CD4-positive, alpha-beta T cell (primary cell): ENCODE measurements at regions not wholly inside any gene's neighbourhood (a gene's known extent, or its start where the extent isn't known, plus 50 kb on each side); places are given as distances from the start of the nearest gene placed in this dataset.
A peak's percentile ranks its signal among the peaks of the same experiment; 100 is the strongest.

Experiments used
- ATAC-seq: fragments of 200-7000 bp; cut with Tn5 transposase; one replicate; pipeline ENCODE4 v1.10.0; 2022; ENCODE audit warnings: mild to moderate bottlenecking; ENCODE audit not compliant: poor library complexity
- CTCF ChIA-PET: fragments of 350-600 bp; sonication (Branson Sonifier 250); formaldehyde crosslinking; loops from one replicate; lab custom pipeline; 2021; ENCODE audit warnings: antibody characterized with exemption, inconsistent platforms; lab: Charles Lee
- POLR2A ChIA-PET: fragments of 350-600 bp; sonication (Branson Sonifier 250); formaldehyde crosslinking; loops from one replicate; lab custom pipeline; 2021; ENCODE audit warnings: antibody characterized with exemption, inconsistent platforms; lab: Charles Lee
- DNase-seq, 14 experiments: peaks; one replicate each; pipeline ENCODE4 v3.0.0-alpha.2; 2013 to 2020; ENCODE audit warnings: mixed read lengths in 2 of 14
- H3K27ac ChIP-seq, 2 donors: one replicate each; pipeline versions ENCODE4 v1.5.1 to v1.7.0; 2013; ENCODE audit warnings: low read length in 2 of 2, low read depth in 1 of 2, mild to moderate bottlenecking in 1 of 2
- H3K27me3 ChIP-seq, 2 experiments: 1 replicate in 1 of 2; 2 replicates in 1 of 2; pipeline versions ENCODE4 v1.6.1 to v1.7.0; 2013; ENCODE audit warnings: low read length in 2 of 2, control low read depth in 1 of 2, mild to moderate bottlenecking in 1 of 2, moderate library complexity in 1 of 2; ENCODE audit not compliant: insufficient read depth in 2 of 2, control insufficient read depth in 1 of 2
- H3K36me3 ChIP-seq: one replicate; pipeline ENCODE4 v1.6.1; 2013; ENCODE audit warnings: low read length, control low read depth; ENCODE audit not compliant: insufficient read depth
- H3K4me1 ChIP-seq: one replicate; pipeline ENCODE4 v1.6.1; 2013; ENCODE audit warnings: low read length, control low read depth; ENCODE audit not compliant: insufficient read depth
- H3K4me3 ChIP-seq: one replicate; pipeline ENCODE4 v1.5.1; 2013; ENCODE audit warnings: mild to moderate bottlenecking, low read length, moderate library complexity
- H3K9me3 ChIP-seq, 2 experiments: 1 replicate in 1 of 2; 2 replicates in 1 of 2; pipeline versions ENCODE4 v1.6.1 to v1.7.0; 2013; ENCODE audit warnings: low read length in 2 of 2, mild to moderate bottlenecking in 2 of 2, control low read depth in 1 of 2, moderate library complexity in 1 of 2; ENCODE audit not compliant: control insufficient read depth in 1 of 2, insufficient read depth in 1 of 2
- H3K27ac Mint-ChIP-seq: one replicate; pipeline ENCODE4 v1.8.0; 2020; ENCODE audit warnings: mixed read lengths
- H3K27me3 Mint-ChIP-seq: one replicate; pipeline ENCODE4 v1.8.0; 2021; ENCODE audit warnings: mixed read lengths
- H3K36me3 Mint-ChIP-seq: one replicate; pipeline ENCODE4 v1.8.0; 2021; ENCODE audit warnings: low read depth, mixed read lengths
- H3K4me1 Mint-ChIP-seq: one replicate; pipeline ENCODE4 v1.8.0; 2021; ENCODE audit warnings: low read depth, mixed read lengths
- H3K4me3 Mint-ChIP-seq: one replicate; pipeline ENCODE4 v1.8.0; 2020; ENCODE audit warnings: mild to moderate bottlenecking, mixed read lengths
- H3K9me3 Mint-ChIP-seq: one replicate; pipeline ENCODE4 v1.8.0; 2020; ENCODE audit warnings: mixed read lengths
- CTCF ChIP-seq: fragments of 200-600 bp; IDR thresholded peaks from one replicate; pipeline ENCODE4 v1.8.0; 2022; ENCODE audit warnings: antibody characterized with exemption, mild to moderate bottlenecking
- intact Hi-C, 2 experiments: fragments of 100-400 bp; cut with DNase I in 1 of 2; cut with micrococcal nuclease in 1 of 2; formaldehyde crosslinking; loops; one replicate each; pipeline versions ENCODE4 v1.15.1 to v1.9.0; 2023 to 2025; cut with DNase I, micrococcal nuclease

- no peaks in the 10 kb centered on the region for H3K9me3 Mint-ChIP-seq
- Histone ChIP-seq H3K27me3 (no peaks in the 10 kb centered on the region), H3K4me3 (no peak overlapping the region), H3K9me3 (no peaks in the 10 kb centered on the region), H3K4me1 (peaks cover 45% of the 10 kb centered on the region), H3K36me3 (no peaks in the 10 kb centered on the region), H3K27ac (no peak overlapping the region)
- TF ChIP-seq CTCF = no peak
- no peak overlapping the region for H3K4me3 Mint-ChIP-seq
- no peak for ATAC-seq
- peaks cover 56% of the 10 kb centered on the region for H3K4me1 Mint-ChIP-seq
- no peak for DNase-seq
- intact Hi-C loops = no loop called here
- H3K27ac Mint-ChIP-seq = peak overlapping the region; percentile 90
- ChIA-PET POLR2A (interaction anchor here (0.7 kb wide), 1 partner anchor 49 kb away, joined by 3 read pairs; no protein-coding TSS in a partner anchor), CTCF (no interaction called here)
- no peaks in the 10 kb centered on the region for H3K27me3 Mint-ChIP-seq
- H3K36me3 Mint-ChIP-seq = no peaks in the 10 kb centered on the region
Observed at GRCh38 chr10:4081685-4082111, 296.7 kb upstream of the KLF6 start.

GRCh38 chr10:4080225-4080805 is 295.3 kb upstream of the KLF6 start:
- peaks cover 58% of the 10 kb centered on the region for H3K4me1 ChIP-seq
- Mint-ChIP-seq H3K4me3 (peak overlapping the region; percentile 27), H3K36me3 (no peaks in the 10 kb centered on the region), H3K27ac (peak overlapping the region; percentile 90), H3K9me3 (no peaks in the 10 kb centered on the region), H3K4me1 (peaks cover 68% of the 10 kb centered on the region), H3K27me3 (no peaks in the 10 kb centered on the region)
- ChIA-PET POLR2A (interaction anchor here (0.8 to 1.7 kb wide), 3 partner anchors 61 to 302 kb away, joined by 3 to 8 read pairs (median 5); partner anchors contain the start of gene KLF6), CTCF (interaction anchor here (0.7 to 1.1 kb wide), 2 partner anchors 65 to 75 kb away, joined by 3 read pairs; no protein-coding TSS in a partner anchor)
- no peak for ATAC-seq
- no peaks in the 10 kb centered on the region for H3K36me3 ChIP-seq
- TF ChIP-seq CTCF = no peak
- H3K27me3 ChIP-seq = no peaks in the 10 kb centered on the region
- no peaks in the 10 kb centered on the region for H3K9me3 ChIP-seq
- DNase-seq = peak in 2 of 14 experiments; percentile 26 to 48
- H3K4me3 ChIP-seq = no peak overlapping the region
- intact Hi-C loops = no loop called here
- peak overlapping the region in 1 of 2 donors; percentile 51 for H3K27ac ChIP-seq

GRCh38 chr10:4079803-4080202 is 294.8 kb upstream of the KLF6 start:
- no peak for TF ChIP-seq CTCF
- Mint-ChIP-seq H3K36me3 (no peaks in the 10 kb centered on the region), H3K27me3 (no peaks in the 10 kb centered on the region), H3K4me3 (no peak overlapping the region), H3K27ac (peak overlapping the region; percentile 90), H3K9me3 (no peaks in the 10 kb centered on the region), H3K4me1 (peaks cover 73% of the 10 kb centered on the region)
- ChIA-PET POLR2A (interaction anchor here (0.5 to 1.7 kb wide), 4 partner anchors 61 to 302 kb away, joined by 3 to 8 read pairs (median 4); partner anchors contain the start of gene KLF6), CTCF (interaction anchor here (0.7 to 1.1 kb wide), 2 partner anchors 66 to 75 kb away, joined by 3 read pairs; no protein-coding TSS in a partner anchor)
- H3K36me3 ChIP-seq = no peaks in the 10 kb centered on the region
- H3K4me1 ChIP-seq = peaks cover 63% of the 10 kb centered on the region
- no peaks in the 10 kb centered on the region for H3K9me3 ChIP-seq
- no peak for DNase-seq
- H3K4me3 ChIP-seq = no peak overlapping the region
- peak overlapping the region in 1 of 2 donors; percentile 65 for H3K27ac ChIP-seq
- no peak for ATAC-seq
- no peaks in the 10 kb centered on the region for H3K27me3 ChIP-seq
- intact Hi-C loops = no loop called here
